Amniotic stem cell (primary cell): ENCODE measurements at regions not wholly inside any gene's neighbourhood (a gene's known extent, or its start where the extent isn't known, plus 50 kb on each side); places are given as distances from the start of the nearest gene placed in this dataset.

ENCODE experiments used
- DNase-seq: peaks from one replicate; lab custom pipeline; 2025; lab: John Stamatoyannopoulos, UW

DNA sequence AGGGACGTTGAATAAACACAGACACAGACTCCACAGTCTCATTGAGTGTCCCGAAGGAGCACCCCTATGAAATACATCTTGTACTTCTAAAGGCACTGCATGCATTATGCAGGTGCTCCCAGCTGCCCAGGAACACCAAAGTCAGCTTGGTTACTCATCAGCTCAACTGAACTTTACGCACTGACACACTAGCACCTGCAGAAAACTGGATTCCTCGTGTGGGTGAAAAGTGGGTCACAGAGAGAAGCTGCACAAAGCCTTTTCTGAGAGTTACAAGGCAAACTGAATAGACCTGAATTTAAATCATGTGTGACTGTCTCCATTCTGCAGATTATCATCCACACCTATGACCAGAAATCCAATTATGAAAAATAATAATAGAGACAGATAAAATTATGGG, 527.5 kb upstream of the NBEA start:
- no peak for DNase-seq

- no peak for DNase-seq
Measured at GRCh38 chr13:34416971-34417380, 525.1 kb upstream of the NBEA start.

GRCh38 chr13:34417896-34418295, 524.2 kb upstream of the NBEA start:
- DNase-seq, result no peak

- DNase-seq, result no peak
Measured at GRCh38 chr13:34419025-34419424, 523.0 kb upstream of the NBEA start.

DNA sequence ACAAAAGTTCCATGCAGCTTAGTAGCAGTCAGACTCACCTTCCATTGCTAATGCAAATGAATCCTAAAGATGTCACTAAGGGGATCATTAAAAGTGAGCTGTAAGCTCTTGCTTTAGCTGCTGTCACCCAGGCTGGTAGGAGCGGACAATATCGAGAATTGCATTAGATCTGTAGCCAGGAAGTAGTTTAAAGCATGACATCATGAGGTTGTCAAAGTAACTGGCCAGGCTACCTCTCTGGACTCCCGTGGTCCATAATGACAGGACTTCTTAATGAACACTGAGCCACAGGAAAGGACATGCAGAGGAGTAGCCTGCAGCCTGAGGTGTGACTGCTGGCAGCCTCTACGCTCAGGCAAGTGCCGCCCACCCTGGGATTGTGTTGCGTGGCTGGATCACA, 522.3 kb upstream of the NBEA start:
- DNase-seq, result no peak

DNA sequence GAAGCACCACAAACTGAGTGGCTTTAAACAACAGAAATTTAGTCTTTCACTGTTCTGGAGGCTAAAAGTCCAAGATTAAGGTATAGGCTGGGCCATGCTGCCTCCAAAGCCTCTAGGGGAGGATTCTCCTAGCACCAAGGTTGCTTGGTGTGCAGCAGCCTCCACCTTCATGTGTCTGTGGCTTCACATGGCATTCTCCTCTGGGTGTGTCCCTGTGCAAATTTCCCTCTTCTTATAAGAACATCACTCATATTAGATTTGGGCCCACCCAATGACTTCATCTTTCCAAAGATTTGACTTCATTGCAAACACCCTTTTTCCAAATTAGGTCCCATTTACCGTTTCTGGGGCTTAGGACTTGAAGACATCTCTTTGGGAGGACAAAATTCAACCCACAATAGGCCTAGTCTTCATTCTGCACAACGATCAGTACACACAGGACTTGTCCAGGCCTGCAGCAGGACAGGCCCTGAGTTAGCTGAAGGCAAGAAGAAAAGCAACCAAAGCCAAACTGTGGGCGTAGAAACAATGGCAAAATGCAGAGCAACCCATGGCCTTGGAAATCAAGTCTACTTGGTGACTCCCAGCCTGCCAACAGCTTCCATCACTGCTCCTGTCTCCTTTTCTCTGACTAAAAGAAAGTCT, 521.2 kb upstream of the NBEA start:
- no peak for DNase-seq

GRCh38 chr13:34421347-34421719, 520.7 kb upstream of the NBEA start:
- no peak for DNase-seq

- no peak for DNase-seq
Measured at GRCh38 chr13:34421858-34422475, 520.1 kb upstream of the NBEA start.

DNA sequence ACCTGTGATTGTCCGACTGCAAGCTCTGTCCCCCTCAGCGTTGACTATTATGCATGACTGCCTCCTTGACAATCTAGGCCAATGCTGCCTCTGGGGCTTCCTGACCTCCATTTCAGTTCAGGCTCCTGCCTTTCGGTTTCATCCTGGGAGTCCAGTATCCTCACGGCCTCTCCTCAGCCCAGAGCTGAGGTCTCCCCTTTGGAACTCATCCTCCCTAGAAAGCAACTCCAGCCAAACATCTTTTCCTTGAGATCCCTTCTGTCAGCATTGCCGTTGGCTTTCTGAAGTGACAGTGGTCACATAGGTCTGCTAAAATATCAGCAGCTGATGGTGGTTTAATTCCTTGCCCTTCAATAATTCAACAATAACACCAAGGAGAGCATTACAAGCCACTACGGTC, 519.1 kb upstream of the NBEA start:
- no peak for DNase-seq

- DNase-seq, result no peak
Measured at GRCh38 chr13:34425327-34425949, 516.6 kb upstream of the NBEA start.

- DNase-seq, result no peak
Measured at GRCh38 chr13:34428911-34429310, 513.2 kb upstream of the NBEA start.

DNA sequence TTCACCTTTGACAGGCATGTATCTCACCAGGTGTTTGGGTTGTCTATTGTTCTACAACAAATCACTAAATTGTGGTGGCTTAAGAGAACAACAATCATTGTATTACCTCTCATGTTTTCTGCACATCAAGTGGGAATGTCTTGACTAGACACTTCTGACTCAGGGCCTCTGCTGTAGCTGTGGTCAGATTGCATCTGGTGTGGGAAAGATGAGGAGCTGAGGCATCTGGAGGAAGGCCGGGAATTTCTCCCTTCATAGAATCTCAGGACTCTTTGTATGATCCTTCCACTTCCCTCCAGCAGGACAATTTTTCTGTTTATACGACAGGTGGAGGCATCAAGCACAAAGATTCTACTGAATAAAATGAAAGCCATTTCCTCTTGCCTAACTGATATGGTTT, 511.8 kb upstream of the NBEA start:
- no peak for DNase-seq

DNA sequence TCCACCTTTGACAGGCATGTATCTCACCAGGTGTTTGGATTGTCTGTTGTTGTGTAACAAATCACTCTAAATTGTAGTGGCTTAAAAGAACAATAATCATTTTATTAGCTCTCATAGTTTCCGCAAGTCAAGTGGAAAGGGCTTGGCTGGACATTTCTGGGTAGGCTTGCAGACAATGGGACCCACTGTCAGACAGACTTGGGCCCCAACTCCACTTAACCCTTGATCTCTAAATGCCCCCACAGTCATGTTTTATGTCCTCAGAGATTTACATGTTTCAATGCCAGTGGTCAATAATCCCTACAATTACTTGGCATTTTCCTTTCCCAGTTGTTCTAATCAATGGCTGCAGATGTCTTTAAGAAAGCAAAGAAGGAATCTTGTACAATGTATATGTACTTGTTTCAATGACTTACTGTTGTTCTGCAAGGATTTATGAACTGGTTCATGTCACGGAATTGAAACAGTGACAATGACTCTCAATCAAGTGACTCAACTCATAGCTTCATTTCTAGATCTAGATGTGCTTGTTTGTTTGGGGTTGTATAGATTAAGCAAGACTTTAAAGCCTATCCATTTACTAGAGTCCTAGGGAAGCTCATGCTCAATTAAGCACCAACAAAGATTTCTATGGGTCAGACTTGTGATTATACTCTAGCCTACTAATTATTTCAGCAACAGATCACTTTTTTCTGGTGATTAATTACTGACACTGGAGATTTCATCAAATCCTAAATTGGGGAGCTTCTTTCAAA, 510.1 kb upstream of the NBEA start:
- no peak for DNase-seq

DNA sequence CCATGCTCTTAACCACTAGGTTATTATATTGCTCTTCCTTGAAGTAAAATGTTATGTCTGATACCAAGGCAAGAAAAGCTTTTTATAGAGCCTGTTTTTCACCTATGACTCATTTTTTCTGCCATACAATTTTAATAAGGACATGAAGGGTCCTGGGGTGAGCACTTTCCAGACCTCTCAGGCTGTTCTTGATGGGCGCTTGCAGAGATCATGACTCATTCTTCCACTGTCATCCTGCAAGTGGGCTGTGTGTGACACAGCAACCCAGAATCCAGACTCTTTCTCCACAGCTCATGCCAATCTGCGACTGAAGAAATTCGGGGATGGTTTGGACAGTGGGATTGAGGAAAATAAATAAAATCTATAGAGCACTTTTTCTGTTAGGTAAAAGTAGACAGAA, 506.7 kb upstream of the NBEA start:
- peak; percentile 11 for DNase-seq

DNA sequence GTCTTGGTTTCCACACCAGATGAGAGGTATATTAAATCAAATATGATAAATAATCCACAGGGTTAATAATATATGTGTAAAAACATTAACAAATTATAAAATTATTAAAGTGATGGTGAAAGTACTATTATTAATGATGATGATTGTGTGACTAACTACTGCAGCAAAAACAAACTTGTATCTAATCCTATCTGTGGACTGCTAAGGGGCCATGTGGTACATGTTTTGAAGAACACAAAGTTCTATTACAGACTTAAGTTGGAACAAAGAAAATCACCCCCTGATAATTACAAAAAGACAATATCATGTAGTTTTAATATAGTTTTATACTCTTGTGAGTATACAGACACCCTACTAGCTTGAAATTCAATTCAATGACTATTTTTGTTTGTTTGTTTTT, 504.2 kb upstream of the NBEA start:
- no peak for DNase-seq

DNA sequence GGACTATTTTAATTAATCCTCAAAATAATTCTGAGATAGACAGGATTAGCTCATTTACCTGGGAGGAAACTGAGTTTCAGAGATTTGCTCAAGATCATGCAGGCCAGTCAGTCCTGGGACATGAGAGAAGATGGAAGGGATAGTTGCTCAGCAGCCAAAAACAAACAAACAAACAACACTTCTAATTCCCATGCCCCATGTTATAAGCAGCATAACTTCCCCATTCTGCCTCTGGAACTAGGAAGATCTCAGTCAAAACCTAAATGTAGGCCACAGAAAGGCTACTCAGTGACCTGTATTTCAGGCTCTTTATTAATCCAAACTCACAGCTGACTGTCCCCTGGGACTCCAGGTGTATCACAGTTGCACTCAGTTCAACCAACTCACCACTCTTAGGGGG, 489.2 kb upstream of the NBEA start:
- no peak for DNase-seq

- no peak for DNase-seq
Measured at GRCh38 chr13:34458756-34459715, 483.0 kb upstream of the NBEA start.

GRCh38 chr13:34459856-34460255, 482.2 kb upstream of the NBEA start:
- DNase-seq, result no peak

- peak; percentile 16 for DNase-seq
Measured at GRCh38 chr13:34462843-34463242, 479.2 kb upstream of the NBEA start.

DNA sequence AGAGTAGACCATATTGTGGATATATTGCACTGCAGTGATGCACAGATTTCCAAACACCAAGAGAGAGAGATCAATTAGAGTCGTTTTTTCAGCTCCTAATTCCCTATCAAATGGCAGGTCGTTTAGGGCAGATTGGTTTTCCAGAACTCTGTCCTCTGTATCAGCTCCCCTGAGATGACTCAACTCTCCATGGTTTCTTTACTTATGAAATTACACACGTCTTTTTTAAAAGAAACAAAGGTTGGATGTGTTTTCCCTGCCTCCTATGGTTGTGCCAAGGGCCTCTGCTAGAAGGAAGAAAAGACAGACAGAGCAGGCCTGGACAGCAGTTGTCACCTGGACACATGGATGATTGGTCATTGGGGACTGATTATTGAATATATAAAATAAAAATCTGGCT, 478.1 kb upstream of the NBEA start:
- DNase-seq, result no peak

DNA sequence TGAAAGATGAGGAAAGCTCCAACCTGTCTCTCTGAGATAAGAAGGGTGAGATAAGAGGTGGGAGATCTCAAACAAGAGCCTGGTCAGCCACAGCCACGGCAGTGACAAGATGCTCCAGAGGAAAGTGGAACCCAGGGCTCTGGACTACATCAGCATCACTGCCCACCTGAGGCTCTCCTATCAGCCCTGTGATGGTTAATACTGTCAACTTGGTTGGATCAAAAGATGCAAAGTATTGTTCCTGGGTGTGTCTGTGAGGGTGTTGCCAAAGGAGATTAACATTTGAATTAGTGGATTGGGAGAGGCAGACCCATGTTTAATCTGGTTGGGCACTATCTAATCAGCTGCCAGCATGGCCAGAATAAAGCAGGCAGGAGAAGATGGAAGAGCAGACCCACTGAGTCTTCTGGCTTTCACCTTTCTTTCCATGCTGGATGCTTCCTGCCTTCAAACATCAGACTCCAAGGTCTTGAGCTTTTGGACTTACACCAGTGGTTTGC, 476.6 kb upstream of the NBEA start:
- DNase-seq, result no peak

DNA sequence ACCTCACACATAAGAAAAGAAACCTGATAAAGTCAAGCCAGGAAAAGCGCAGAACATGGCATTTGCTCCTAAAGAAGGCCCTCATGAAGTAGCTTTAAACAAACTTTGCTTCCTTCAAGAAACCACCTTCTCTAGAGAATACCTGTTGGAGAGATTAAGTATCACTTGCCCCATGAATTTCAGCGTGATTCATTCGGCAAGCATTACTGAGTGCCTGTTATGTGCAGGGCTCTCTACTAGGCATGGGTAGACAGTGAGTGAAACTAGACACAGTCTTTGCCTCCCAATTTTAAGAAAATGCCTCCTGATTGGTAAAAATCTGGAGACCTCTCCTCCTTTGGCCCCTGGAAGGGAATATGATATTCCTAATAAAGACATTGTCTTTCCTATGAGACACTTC, 475.8 kb upstream of the NBEA start:
- no peak for DNase-seq
